ENCODE measurements at regions not wholly inside any gene's neighbourhood (a gene's known extent, or its start where the extent isn't known, plus 50 kb on each side); places are given as distances from the start of the nearest gene placed in this dataset.

DNA sequence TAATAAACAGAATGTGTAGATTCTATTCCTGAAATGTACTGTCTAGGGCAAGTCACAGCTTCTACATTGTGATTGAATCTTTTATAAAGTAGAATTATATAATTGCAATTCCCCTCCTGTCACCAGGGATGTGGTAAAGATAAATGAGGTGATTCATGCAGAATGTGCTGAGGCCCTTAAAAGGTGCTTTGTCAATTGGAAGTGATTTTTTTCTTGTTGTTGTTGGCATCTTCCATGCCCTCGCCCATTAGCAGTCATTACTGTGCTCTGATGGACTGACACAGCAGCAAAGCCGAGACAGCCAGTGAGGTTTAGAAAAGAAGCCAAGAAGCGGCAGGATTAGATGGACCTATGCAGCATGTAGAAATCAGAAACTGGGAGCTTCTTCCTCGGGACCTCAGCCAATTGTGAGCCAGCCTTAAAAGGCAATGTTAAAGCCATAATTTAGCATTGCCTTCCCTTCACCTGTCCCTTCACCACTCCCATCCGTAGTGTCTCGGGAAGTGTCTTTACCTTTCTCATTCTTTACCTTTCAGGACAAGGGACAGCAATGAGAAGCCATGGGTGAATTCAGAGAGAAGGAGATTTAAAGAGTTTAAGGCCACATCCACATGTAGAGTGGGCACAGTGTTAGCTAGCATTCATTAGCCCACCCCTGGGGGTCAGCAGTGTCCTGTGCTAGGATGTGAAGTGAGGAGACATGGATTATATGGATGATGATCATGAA is 257.8 kb downstream of the PLK2 start:
- no peak for DNase-seq
- Histone ChIP-seq H3K27ac (no peak overlapping the region), H3K36me3 (no peaks in the 10 kb centered on the region), H3K9me3 (peaks cover 0 to 6% (median 0%) of the 10 kb centered on the region in 12 donors), H3K4me3 (no peak overlapping the region), H3K27me3 (no peaks in the 10 kb centered on the region), H3K4me1 (no peaks in the 10 kb centered on the region)
- no peak for ATAC-seq
- intact Hi-C loops (cut with DNase I), result no loop called here
- no peak for TF ChIP-seq POLR2A (IDR thresholded peaks at IDR 0.05)
- TF ChIP-seq CTCF (IDR thresholded peaks at IDR 0.05), result no peak
- 90 to 97% (median 94%) methylated on average over 6 of the region's 6 CpGs for WGBS, 4 donors

DNA sequence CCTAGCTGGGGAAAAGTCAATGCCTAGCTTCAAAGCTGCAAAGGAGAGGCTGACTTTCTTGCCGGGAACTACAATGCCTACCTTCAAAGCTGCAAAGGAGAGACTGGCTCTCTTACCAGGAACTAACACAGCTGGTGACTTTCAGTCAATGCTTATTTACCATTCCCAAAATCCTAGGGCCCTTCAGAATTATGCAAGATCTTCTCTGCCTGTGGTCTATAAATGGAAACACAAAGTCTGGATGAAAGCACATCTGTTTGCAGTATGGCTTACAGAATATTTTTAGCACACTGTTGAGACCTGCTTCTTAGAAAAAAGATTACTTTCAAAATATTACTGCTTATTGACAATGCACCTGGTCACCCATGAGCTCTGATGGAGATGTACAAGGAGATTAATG is 259.4 kb downstream of the PLK2 start:
- H3K4me3 ChIP-seq, result no peak overlapping the region
- intact Hi-C loops (cut with DNase I), result no loop called here
- H3K9me3 ChIP-seq, result peaks cover 0 to 12% (median 0%) of the 10 kb centered on the region in 12 donors
- ATAC-seq, result no peak
- TF ChIP-seq POLR2A (IDR thresholded peaks at IDR 0.05), result no peak
- no peak for TF ChIP-seq CTCF (IDR thresholded peaks at IDR 0.05)
- DNase-seq, result no peak
- 92 to 100% (median 95%) methylated on average over 1 of the region's 1 CpG for WGBS, 4 donors
- H3K27ac ChIP-seq, result no peak overlapping the region
- no peaks in the 10 kb centered on the region for H3K27me3 ChIP-seq
- no peaks in the 10 kb centered on the region for H3K36me3 ChIP-seq
- no peaks in the 10 kb centered on the region for H3K4me1 ChIP-seq

DNA sequence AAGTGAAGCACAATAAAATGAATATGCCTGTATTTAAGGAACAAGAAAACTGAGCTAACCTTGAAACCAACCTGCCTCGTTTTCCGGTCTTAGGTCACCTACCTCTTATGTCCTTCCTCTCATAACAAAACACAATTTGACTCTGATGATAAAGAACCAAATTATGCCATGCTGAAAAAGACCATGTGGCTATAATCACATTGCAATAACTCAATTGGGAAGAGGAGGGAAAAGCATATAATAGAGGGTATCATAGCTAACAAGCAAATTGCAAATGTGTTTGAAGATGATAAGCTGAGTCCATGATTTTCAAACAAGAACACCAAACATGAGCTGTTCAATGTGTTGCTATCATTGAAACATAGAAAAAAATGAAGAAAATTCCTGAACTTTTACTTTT is 260.8 kb downstream of the PLK2 start:
- DNase-seq (no peak), ATAC-seq (no peak)
- intact Hi-C loops (cut with DNase I), result no loop called here
- Histone ChIP-seq H3K27ac (no peak overlapping the region), H3K4me3 (no peak overlapping the region), H3K36me3 (no peaks in the 10 kb centered on the region), H3K27me3 (no peaks in the 10 kb centered on the region), H3K4me1 (no peaks in the 10 kb centered on the region), H3K9me3 (peaks cover 0 to 12% (median 0%) of the 10 kb centered on the region in 12 donors)
- TF ChIP-seq CTCF (IDR thresholded peaks at IDR 0.05), result no peak
- no peak for TF ChIP-seq POLR2A (IDR thresholded peaks at IDR 0.05)
- 94 to 100% (median 97%) methylated on average over 2 of the region's 2 CpGs for whole genome bisulfite sequencing, 4 donors

- no peak for TF ChIP-seq CTCF (IDR thresholded peaks at IDR 0.05)
- TF ChIP-seq POLR2A (IDR thresholded peaks at IDR 0.05), result no peak
- H3K36me3 ChIP-seq, result no peaks in the 10 kb centered on the region
- H3K4me3 ChIP-seq, result no peak overlapping the region
- ATAC-seq, result no peak
- no peak overlapping the region for H3K27ac ChIP-seq
- WGBS, 4 donors, result 39 to 79% (median 63%) methylated on average over 2 of the region's 2 CpGs
- no peaks in the 10 kb centered on the region for H3K27me3 ChIP-seq
- DNase-seq, result no peak
- intact Hi-C loops (cut with DNase I), result no loop called here
- H3K9me3 ChIP-seq, result peaks cover 0 to 12% (median 0%) of the 10 kb centered on the region in 12 donors
- H3K4me1 ChIP-seq, result no peaks in the 10 kb centered on the region
Measured at GRCh38 chr5:58198330-58198729, 261.6 kb downstream of the PLK2 start.
